Activated CD4-positive, alpha-beta T cell treated with anti-CD3 and anti-CD28 coated beads, Interleukin-10, Interleukin-2, amounts not matched to agents 100 ng/mL and 50 ng/mL, durations not matched to agents 16 hours and 8 hours (primary cell): ENCODE measurements at regions not wholly inside any gene's neighbourhood (a gene's known extent, or its start where the extent isn't known, plus 50 kb on each side); places are given as distances from the start of the nearest gene placed in this dataset.

ENCODE experiments used
- DNase-seq: peaks from one replicate; pipeline ENCODE4 v3.0.0-alpha.2; 2020

DNA sequence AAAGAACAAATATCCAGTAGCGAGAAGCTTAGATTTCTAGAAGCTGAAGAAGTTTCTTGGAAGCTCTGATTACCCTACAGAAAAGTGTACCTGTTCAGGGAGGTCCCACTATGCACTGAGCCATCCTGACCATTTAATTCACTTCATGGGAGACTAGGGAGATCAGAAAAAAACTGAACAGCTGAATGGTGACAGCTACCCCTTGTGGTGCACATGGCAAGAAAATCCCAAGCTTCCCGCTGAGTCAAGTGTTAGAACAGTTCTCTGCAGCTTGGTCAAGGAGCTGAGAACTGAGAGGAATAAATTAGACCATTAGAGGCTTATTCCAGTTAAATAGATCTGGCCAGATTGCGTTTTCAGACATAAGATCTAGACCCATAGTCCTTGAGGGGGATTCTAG is 197.2 kb upstream of the VEPH1 start:
- DNase-seq: no peak

DNA sequence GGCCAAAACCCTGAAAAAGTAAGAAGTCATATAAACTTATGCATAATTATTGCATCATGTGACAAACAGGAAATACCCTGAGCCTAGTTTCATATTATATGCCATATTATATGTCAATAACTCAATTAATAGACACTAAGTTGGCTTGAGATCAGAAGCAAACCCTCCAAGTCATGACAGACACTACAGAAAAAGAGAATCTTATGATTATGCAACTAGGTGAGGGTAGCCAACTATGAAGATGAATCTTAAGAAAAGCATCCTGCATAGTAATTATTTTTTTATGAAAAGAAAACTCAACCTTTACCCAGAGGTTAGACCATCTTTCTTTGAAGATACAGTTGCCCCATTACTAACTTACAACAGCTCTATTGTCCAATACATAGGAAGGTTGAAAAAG is 192.4 kb upstream of the VEPH1 start:
- no peak for DNase-seq

DNA sequence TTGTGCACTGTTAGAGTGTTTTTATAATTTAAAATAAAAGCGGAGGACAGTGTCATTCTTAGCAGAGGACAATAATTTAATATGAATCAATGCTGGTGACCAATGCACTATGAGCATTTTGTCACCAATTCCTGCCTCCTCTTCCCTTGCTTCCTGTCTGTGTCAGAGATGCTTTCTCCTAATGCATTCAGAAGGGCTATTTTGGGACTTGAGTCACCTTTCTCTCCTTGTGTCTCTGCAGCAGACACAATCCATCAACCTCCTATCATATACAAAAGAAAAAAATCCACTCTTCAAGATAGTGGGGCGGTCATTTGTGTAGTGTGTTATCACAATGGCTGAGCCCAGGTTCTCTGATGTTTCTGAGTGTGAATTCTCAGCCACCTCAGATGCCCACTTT is 191.9 kb upstream of the VEPH1 start:
- DNase-seq: no peak

DNA sequence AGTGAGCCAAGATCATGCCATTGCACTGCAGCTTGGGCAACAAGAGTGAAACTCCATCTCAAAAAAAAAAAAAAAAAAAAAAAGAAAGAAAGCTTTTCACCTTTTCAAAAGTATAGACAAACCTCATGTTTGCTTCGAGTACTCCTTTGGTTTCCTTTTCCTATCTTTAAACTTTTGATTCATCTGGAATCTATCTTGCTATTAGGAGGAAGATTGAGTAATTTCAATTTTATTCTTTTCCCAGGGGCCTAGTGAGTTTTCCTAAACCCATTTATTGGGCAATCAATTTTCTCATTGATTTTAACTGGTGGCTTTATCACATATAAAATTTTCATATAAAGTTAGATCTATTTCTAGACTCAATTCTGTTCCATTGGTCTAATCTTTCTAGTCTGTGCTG is 190.5 kb upstream of the VEPH1 start:
- no peak for DNase-seq

DNA sequence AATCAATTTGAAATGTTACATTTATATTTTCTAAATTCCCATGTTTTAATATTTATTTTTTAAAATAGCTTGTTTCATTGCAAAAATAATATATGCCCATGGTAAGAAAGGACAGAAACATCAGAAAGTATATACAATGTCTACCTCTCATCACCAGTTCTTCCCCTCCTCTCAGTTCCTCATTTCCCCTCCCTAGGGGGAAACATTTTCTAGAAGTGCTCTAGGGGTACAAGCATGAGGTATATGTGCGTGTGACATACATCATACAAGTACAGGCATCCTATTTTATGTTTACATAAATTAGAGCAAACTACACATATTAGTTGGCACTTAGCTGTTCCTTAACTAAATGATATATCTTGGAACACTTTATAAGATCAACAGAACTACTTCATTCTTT is 189.3 kb upstream of the VEPH1 start:
- DNase-seq: no peak

DNA sequence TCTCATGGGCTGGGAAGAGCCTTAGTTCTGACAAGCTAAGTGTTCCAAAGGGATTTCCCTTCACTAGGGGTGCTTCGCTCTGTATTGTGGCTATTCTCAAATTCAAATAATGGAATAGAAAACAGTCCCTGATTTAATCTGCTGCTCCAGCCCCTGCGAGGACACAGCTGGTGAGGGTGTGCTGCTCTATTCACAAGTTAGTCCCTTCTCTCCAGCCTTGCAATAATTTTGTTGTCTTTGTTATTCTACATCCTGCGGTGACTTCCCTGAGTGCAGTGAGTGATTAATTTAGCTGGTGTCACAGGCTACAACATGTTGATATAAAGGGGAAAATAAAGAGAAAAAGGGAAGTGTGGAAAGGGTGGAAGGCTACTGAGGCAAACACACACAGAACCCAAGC is 180.5 kb upstream of the VEPH1 start:
- no peak for DNase-seq

DNA sequence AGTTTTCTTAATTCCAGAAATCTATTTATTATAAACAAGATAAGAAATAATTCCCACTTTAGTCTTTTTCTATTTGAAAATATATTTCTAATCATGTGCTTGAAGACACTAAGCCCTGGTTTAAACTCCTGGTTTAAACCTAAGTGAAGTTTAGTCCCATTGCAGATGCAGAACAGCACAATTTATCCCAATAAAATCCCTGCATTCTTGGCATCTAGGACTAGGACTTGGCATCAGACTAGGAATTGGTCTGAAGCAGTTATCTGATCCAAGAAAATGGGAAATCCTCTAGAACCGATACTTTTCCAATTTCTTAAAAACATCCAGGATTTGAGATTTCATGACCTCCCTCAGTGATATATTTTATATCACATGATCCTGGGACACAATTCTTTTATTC is 168.8 kb upstream of the VEPH1 start:
- DNase-seq: no peak

DNA sequence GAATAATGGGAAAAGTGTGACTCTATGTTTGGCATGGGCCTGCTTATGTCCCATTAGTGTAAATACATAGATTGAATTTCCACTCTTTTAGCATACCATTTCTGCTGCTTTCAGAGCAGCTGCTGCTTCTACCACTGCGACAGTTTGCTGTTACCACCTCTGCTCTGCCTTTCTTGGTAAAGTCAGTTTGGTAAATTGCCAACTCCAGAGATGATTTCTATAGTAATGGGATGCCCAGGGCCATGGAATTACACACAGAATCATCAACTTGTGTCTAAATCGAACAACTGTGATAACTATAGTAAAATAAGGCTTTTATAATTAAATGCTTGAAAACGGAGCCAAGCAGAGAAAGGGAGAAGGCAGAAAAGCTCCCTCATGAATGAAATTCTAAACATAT is 168.4 kb upstream of the VEPH1 start:
- DNase-seq: no peak

DNA sequence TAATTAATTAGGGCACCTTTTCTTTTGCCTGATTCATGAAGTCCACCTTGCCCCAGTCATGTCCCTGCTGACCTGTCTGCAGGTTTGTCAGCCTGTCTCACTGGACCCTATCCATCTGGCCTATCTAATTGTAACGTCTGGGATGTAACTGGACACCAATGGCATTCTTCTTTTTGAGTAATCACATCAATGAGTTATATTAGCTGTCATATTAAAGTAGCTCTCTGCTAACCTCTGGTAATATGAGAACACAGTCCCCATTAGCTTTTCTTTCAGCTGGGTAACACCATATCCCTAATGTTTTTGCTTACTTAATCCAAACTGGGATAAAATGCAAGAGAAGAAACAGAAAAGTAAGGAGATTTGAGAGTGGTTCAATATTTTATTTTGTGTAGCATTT is 166.2 kb upstream of the VEPH1 start:
- no peak for DNase-seq

DNA sequence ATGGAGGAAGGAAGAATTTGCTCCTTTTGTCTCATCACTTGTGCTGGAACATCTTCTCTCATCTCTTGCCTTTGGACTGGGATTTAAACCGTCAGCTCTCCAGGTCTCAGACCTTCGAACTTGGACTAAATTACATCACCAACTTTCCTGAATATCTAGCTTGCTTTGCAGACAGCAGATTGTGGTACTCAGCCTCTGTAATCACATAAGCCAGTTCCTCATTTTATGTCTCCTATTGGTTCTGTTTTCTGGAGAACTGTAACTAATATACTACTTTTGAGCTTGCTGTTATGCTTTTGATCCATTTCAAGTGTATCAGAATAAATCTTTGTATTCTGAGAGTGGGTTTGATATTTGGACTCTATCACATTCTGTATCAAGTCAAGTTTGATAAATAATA is 164.3 kb upstream of the VEPH1 start:
- DNase-seq: no peak

DNA sequence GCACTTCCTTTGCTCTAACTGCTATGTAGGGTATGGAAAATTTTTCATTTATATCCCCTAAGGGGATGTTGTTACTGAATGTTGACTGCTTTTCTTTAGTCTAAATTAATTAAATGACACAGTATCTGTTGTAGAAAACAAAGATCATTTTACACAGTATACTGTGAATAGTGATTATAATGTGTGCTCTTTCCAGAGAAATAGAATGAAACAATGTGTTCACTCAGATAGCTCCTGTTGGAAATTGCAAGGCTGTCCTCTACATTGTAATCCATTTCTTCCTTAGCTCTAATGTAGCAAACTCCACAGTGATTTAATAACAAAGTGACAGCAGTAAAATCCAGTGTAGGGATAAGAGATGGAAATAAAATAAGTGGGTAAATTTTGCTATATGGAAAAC is 159.0 kb upstream of the VEPH1 start:
- DNase-seq: no peak

DNA sequence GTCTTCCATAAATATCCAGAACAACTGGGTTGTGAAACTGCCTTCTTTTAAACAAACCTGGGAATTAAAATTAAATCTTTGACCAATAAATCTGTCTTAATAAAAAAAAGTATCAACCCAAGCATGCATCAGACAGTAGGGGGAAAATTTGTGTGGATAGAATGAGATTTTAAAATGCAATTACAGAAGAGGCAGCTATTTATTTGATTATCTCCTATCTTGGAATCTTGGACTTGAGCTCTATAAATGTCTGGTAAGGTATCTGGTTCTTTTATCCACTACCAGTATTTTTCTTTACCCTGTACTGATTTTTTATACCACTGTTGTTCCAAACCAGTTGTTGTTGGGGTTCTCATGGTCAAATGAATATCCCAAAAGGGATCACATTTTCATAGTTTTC is 157.6 kb upstream of the VEPH1 start:
- no peak for DNase-seq

DNA sequence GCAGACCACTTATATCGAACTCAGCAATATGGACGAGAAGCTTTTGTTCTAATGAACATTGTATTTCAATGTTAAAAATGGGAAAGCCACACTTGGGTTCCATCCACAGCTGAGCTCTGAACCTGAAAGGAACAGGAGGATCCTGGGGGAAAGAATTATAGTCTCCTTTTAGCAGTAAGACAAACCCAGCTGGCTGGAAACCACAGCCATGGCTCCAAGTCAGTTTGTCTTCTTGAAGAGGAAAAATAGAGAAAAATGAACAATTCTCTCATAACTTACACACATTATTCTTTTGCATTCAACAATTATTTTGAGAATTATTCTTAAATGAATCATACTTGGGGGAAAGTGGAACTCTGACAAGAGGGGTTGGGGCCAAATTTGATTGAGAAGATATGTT is 149.2 kb upstream of the VEPH1 start:
- DNase-seq: no peak

DNA sequence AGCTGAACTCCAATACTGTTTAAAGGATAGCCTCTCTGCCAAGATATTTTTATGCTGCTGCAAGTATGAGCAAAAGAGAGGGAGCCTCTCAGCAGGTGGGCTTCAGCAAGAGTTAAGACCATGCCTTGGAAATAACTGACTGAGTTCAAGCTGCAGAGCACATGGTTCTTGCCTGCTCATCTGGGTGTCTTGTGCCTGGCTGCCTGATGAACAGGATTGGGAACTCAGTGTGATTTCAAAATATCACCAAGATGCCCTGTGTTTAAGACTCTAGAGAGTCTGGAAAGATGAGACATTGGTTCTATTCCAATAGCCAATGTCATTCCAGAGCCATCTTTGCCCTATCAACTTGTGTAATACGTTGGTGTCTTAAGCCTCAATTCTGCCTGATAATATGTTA is 147.5 kb upstream of the VEPH1 start:
- no peak for DNase-seq

DNA sequence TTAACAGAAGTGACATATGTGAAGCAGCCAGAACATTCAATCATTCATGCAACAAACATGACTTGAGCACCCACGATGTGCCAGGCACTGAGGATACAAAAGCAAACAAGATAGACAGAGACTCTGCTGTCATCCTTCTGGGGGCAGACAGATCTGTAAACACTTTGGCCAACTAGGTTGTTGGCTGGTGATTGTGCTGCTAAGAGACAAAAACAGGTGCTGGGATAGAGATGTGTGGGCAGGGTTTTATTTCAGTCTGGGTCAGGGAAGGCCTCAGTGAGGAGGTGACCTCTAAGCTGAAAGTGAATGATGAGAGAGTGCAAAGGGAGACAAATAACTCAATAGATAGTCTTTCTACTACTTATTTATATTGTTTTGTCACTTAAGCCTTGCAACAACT is 147.0 kb upstream of the VEPH1 start:
- no peak for DNase-seq

DNA sequence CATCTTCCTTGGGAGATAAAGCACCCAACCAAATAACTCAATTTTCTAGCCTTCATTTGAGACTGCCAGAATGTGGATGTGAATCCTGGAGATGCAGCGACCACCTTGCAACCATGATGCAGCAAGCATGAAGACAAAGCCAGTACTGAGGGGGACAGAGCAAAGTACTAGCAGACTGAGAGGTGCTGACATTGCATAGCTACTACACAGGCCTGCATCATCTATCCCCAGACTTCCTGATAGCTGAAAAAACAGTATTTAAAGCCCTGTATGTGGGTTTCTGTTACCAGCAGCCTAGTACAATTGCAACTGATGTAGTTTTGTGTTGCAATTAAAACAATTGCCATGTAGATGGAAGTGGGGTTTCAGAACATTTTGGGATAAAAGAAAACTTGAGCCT is 146.3 kb upstream of the VEPH1 start:
- no peak for DNase-seq

DNA sequence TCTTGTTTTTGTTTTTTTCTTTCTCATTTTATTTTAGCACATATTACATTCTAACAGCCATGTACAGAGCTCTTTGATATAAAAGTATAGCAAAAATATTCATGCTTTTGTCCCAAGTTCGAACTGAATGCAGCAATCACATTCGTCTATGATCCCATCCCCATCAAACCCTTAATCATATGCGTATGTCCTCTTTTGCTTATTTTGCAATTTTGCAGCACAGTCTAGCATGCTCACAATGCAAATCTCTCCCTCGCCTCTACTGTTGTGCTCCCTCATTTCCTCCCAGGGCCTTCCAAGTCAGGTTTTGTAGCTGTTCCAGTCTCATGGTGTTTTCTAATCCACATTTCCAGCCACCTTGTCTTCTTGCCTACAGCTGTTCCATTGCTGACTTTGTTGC is 144.6 kb upstream of the VEPH1 start:
- DNase-seq: no peak

DNA sequence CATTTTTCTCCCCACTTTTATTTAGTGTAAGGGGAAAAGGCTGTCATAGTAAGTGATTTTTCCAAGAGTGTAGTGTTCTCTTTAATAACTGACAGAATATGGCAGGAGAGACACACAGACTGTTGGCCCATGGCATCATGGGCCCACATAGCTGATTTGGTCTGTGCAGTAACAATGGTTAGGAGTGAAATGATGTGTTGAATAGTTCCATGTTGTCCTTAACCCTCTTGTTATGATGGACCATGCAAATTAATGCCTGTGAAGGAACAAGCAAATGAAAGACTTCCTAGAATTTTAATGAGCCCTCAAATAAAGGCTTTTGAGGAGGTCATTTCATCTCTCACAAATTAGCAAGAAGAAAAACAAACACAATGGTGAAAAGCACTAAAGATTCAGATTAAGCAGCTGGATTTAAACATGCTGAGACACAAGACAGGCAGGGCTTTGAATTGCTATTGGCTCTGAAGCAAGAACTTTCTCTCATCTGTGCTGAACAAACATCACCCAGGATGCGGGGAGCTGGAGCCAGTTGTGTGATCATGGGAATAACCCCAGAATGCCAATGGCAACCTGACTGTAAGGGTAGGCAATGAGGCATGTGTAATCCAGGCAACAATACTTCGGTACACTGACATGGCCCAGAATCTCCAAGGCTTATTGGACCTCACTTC is 136.7 kb upstream of the VEPH1 start:
- no peak for DNase-seq

DNA sequence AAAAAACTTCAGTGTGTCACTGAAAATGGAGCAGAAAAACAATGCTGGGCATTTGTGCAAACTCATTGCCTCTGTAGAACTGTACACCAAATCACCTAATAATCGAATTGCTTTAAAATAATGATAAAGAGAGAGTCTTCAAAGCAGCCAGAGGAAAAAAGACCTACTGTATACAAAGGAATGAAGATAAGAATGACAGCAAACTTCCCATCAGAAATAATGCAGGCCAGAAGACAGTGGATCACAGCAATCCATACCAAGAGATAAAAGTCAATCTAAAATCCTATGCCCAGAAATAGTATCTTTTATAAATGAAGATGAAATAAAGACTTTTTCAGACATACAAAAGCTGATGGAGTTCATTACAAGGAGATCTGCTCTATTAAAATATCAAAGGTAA is 134.7 kb upstream of the VEPH1 start:
- DNase-seq: no peak

DNA sequence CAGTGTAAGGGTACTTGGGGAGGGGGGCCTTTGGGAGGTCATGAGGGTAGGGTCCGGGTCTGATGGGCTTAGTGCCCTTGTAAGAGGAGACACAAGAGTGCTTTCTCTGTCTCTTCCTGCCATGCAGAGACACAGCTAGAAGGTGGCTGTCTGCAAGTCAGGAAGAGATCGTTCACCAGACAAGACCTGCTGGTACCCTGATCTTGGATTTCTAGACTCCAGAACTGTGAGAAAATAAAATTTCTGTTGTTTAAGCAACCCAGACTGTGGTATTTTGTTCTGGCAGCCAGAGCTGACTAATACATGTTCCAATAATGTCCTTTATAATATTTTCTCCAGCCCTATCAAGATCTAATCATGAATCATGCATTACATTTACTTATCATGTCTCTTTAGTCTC is 130.0 kb upstream of the VEPH1 start:
- no peak for DNase-seq

DNA sequence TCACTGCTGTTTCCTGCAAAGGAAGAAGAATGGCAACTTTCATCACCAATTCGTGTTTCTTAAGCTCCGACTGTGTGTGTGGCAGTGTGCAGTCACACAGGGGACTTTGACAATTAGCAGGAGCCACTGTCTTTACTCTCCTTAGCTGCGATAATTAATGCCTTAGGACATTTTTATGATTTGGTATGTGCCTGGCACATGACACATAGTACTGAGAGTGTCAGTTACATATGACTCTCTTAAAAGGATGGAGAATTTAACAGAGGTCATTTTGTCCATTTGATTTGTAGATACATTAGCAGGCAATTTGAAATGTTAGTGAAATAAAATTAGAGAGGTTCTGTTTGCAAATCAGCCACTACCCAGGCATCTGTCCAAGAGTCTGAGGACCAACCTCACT is 128.9 kb upstream of the VEPH1 start:
- DNase-seq: no peak

DNA sequence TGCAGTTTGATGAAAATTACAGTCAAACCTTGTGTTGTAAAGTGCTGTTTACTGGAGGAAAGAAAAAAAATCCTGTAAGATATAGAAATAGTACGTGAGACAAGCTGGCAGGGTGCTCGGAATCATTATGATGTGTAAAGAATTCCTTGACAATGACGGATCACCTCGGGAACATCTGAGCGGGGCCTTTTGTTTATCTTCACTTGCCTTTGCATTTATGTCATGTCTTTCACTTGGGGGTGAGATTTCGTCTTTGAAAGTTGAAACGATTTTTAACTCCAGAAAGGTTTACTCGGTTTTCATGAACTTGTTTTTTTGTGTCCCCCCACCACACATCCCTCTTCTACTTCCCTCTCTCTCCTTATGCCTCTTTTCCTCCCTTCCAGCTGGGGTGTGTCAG is 128.3 kb upstream of the VEPH1 start:
- DNase-seq: no peak

DNA sequence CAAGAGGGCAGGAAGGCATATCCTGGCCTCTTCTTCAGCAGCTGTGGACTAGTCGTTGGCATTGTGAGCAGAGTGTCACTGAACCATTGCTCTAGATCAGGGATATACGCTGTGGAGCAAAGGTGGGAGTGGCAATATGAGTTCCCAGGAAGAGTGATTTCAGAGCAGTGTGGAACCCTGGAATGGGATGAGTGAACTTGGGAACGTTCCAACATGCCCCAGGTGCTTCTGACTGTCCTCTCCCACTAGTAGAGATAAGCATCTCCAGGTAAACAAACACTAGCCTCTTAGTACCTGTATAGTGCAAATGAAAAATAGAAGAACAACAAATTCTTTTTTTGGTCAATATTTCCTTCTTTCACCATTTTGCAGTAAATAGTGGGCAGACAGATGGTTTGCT is 123.6 kb upstream of the VEPH1 start:
- no peak for DNase-seq

DNA sequence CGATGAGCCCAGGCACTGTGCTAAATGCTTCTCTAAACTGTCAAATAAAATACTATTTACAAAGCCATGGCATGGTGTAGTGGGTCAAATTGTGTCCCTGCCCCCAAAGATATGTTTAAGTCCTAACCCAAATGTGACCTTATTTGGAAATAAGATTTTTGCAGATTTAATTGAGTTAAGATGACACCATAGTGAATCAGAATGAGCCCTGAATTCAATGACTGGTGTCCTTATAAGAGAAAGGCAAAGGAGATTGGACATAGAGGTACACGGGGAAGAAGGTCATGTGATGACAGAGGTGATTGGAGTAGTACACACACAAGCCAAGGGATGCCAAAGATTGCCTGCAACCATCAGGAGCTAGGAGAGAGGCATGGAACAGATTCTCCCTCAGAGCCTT is 121.6 kb upstream of the VEPH1 start:
- DNase-seq: no peak

DNA sequence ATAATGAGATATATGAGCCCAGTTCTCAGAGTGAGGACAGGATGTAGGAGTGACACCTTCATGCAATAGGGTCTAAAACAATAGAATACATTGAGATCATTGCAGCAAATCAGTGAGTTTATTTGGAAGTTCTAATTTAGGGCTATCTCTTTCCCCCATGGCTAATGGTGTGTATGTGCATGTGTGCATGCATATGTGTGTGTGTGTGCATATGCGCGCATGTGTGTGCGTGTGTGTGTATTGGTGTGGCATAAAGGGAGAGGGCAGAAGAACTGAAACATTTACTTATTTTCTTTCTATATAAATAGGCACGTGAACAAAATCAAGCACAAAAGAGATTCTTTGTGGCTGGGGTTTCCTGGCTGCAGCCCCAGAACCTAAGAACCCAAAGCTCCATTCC is 115.7 kb upstream of the VEPH1 start:
- DNase-seq: no peak
